ENCODE measurements at regions not wholly inside any gene's neighbourhood (a gene's known extent, or its start where the extent isn't known, plus 50 kb on each side); places are given as distances from the start of the nearest gene placed in this dataset.
"Not testable (repeated sequence)": the region's sequence is repeated elsewhere in the genome, so short reads cannot be mapped to it uniquely, and the experiment has no call there.

GRCh38 chr16:22638393-22639206 is 127.9 kb downstream of the NPIPB5 start:
- H3K27ac ChIP-seq = no peak overlapping the region
- peaks cover 0 to 65% (median 13%) of the 10 kb centered on the region in 9 donors for H3K27me3 ChIP-seq
- ATAC-seq (peak in 1 of 4 donors; percentile 34), DNase-seq (no peak)
- peaks cover 0 to 15% (median 0%) of the 10 kb centered on the region in 12 donors for H3K9me3 ChIP-seq
- WGBS, 4 donors = 73 to 80% (median 76%) methylated on average over 8 of the region's 8 CpGs
- no peak overlapping the region for H3K4me3 ChIP-seq
- intact Hi-C loops (cut with DNase I) = loop anchor here in 1 of 10 donors (10.0 kb wide), 1 partner anchor 1404 kb away; the partner anchor contains the start of gene ANKS4B
- TF ChIP-seq CTCF (IDR thresholded peaks at IDR 0.05) = no peak
- no peaks in the 10 kb centered on the region for H3K36me3 ChIP-seq
- no peaks in the 10 kb centered on the region for H3K4me1 ChIP-seq

- Histone ChIP-seq H3K36me3 (no peaks in the 10 kb centered on the region), H3K4me1 (no peaks in the 10 kb centered on the region), H3K4me3 (no peak overlapping the region), H3K27ac (no peak overlapping the region), H3K27me3 (peaks cover 0 to 59% (median 0%) of the 10 kb centered on the region in 9 donors), H3K9me3 (peaks cover 0 to 15% (median 0%) of the 10 kb centered on the region in 12 donors)
- DNase-seq = no peak
- WGBS, 4 donors = 23 to 40% (median 31%) methylated on average over 1 of the region's 1 CpG
- intact Hi-C loops (cut with DNase I) = no loop called here
- no peak for TF ChIP-seq CTCF (IDR thresholded peaks at IDR 0.05)
- TF ChIP-seq POLR2A (IDR thresholded peaks at IDR 0.05) = no peak
- no peak for ATAC-seq
These were observed 130.5 kb downstream of the NPIPB5 start for GRCh38 chr16:22641131-22641628.

- WGBS, 4 donors = 68 to 76% (median 69%) methylated on average over 9 of the region's 9 CpGs
- intact Hi-C loops (cut with DNase I) = no loop called here
- H3K27me3 ChIP-seq = peaks cover 0 to 58% (median 7%) of the 10 kb centered on the region in 9 donors
These were observed 131.9 kb downstream of the NPIPB5 start for GRCh38 chr16:22642416-22643088.

GRCh38 chr16:22643203-22643602 is 132.5 kb downstream of the NPIPB5 start:
- H3K4me1 ChIP-seq; DNase-seq; ATAC-seq; H3K27ac ChIP-seq; intact Hi-C loops (cut with DNase I); H3K36me3 ChIP-seq; H3K9me3 ChIP-seq; H3K4me3 ChIP-seq: not testable (repeated sequence)
- peaks cover 0 to 59% (median 7%) of the 10 kb centered on the region in 9 donors for H3K27me3 ChIP-seq
- WGBS, 4 donors = 85 to 90% (median 89%) methylated on average over 5 of the region's 5 CpGs

More at GRCh38 chr16:22642416-22643088, 131.9 kb downstream of the NPIPB5 start:
- Histone ChIP-seq H3K4me1 (no peaks in the 10 kb centered on the region), H3K4me3 (no peak overlapping the region), H3K27ac (no peak overlapping the region), H3K9me3 (peaks cover 0 to 7% (median 0%) of the 10 kb centered on the region in 12 donors), H3K36me3 (no peaks in the 10 kb centered on the region)
- ATAC-seq (no peak), DNase-seq (no peak)
- TF ChIP-seq POLR2A (IDR thresholded peaks at IDR 0.05) = no peak
- TF ChIP-seq CTCF (IDR thresholded peaks at IDR 0.05) = no peak
